ENCODE measurements at regions not wholly inside any gene's neighbourhood (a gene's known extent, or its start where the extent isn't known, plus 50 kb on each side); places are given as distances from the start of the nearest gene placed in this dataset.

DNA sequence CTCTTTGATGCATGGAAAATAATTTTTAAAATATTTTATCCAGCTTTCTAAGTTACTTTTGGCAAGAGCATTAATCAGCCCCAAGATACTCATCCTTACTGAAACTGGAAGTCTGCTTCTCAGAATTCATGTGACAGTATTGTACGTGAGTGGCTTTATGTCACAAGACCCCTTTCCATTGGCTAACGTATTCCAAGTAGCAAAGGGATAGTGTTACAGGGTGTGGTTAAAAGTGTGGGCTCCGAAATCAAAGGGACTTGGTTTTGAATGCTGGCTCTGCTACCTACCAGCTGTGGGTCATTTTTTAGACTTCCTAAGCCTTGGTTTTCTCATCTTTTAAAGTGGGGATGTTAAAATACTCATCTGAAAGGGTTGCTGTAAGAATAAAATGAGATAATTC lies 91.7 kb downstream of the RHOU start:
- TF ChIP-seq CTCF (conservative IDR thresholded peaks at IDR 0.05) (no peak), EZH2 (IDR thresholded peaks at IDR 0.05; ENCODE audit: low read depth) (no peak)

Data from PC-9 (cell line).